ENCODE measurements at regions not wholly inside any gene's neighbourhood (a gene's known extent, or its start where the extent isn't known, plus 50 kb on each side); places are given as distances from the start of the nearest gene placed in this dataset.

DNA sequence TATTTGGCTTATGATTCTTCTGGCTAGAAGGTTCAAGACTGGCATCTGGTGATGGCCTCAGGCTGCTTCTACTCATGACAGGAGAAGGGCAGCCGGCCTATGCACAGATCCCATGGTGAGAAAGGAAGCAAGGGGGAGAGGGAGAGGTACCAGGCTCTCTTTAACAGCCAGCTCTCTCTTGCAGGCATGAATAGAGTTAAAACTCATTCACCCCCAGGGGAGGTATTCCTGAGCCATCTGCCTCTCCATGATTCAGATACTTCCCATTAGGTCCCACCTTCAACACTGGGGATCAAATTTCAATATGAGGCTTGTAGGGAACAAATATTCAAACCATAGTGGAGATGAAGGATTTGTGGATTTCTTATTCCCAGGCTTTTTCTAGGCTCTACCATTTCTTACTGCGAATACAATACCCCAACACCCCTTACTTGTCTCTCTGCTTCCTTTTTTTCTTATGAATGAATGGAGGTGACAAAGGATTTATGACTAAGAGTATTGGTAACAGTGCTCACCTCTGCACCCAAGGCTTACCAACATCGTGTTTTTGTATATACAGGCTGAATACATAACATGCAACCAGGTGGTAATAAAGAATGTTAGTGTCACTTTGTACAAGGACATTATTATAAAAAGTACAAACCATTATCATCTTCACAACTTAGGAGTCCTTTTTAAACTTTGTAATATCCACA lies 454.6 kb upstream of the TRIB2 start:
- Histone ChIP-seq H4K20me1 (ENCODE audit: insufficient read depth, low read length) (no peaks in the 10 kb centered on the region), H3K79me2 (ENCODE audit: insufficient read depth, low read length) (no peaks in the 10 kb centered on the region), H3K36me3 (ENCODE audit: insufficient read depth, low read length) (no peaks in the 10 kb centered on the region), H3K9ac (ENCODE audit: low read depth, low read length) (no peak overlapping the region), H3K27ac (ENCODE audit: low read length) (no peak overlapping the region), H3K4me3 (ENCODE audit: low read depth in 1 of 2, low read length in 2 of 2) (no peak overlapping the region), H2AFZ (ENCODE audit: low read depth, low read length) (no peak overlapping the region), H3K9me3 (ENCODE audit: insufficient read depth, low read length, severe bottlenecking) (no peaks in the 10 kb centered on the region), H3K27me3 (ENCODE audit: insufficient read depth, low read length, poor library complexity) (no peaks in the 10 kb centered on the region), H3K4me1 (ENCODE audit: insufficient read depth, low read length) (no peaks in the 10 kb centered on the region), H3K4me2 (ENCODE audit: insufficient read depth, low read length) (no peak overlapping the region)
- ATAC-seq (ENCODE audit: insufficient read depth, low read depth), result no peak
- no peak for DNase-seq
- no peak for TF ChIP-seq EZH2 (IDR thresholded peaks at IDR 0.05; ENCODE audit: borderline replicate concordance, low read depth, low read length, severe bottlenecking)
- TF ChIP-seq, protein P1, sequence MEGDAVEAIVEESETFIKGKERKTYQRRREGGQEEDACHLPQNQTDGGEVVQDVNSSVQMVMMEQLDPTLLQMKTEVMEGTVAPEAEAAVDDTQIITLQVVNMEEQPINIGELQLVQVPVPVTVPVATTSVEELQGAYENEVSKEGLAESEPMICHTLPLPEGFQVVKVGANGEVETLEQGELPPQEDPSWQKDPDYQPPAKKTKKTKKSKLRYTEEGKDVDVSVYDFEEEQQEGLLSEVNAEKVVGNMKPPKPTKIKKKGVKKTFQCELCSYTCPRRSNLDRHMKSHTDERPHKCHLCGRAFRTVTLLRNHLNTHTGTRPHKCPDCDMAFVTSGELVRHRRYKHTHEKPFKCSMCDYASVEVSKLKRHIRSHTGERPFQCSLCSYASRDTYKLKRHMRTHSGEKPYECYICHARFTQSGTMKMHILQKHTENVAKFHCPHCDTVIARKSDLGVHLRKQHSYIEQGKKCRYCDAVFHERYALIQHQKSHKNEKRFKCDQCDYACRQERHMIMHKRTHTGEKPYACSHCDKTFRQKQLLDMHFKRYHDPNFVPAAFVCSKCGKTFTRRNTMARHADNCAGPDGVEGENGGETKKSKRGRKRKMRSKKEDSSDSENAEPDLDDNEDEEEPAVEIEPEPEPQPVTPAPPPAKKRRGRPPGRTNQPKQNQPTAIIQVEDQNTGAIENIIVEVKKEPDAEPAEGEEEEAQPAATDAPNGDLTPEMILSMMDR (IDR thresholded peaks at IDR 0.05; ENCODE audit: borderline replicate concordance, extremely low read depth, low read length, poor library complexity, severe bottlenecking), result no peak

DNA sequence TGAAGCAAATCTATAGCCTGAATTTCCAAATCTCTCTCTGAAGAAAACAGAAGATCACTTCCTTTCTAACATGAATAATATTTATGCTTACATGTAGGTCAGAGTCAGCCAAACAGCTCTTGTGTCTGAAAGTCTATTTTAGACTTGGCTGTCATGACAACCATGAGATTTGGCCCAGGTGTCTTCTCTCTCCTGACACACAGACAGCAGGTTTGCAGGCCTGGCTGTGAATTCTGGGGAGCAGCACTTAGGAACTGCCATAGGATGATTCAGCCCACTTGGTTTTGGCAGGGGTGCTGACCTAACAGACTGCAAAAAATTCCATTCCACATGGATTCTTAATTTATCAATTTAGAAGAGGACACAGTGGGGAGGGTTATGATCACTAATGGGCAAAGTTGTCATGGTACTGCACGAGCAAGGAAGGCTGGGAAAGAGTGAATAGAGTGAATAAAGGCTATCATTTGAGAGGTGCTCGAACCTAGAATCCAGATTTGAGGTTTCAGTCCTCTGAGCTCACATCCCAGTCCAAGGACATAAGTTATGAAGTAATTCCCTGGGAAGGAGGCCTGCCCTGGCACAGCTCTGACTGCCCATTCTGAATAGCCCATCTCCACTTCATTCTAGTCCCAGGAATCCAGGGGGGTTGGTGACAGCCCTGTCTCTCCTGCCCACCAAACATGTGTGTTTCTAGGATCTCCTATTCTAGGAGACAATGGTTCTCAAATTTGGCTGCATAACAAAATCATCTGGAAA lies 453.9 kb upstream of the TRIB2 start:
- H2AFZ ChIP-seq (ENCODE audit: low read depth, low read length), result no peak overlapping the region
- no peak for DNase-seq
- no peaks in the 10 kb centered on the region for H3K79me2 ChIP-seq (ENCODE audit: insufficient read depth, low read length)
- no peaks in the 10 kb centered on the region for H4K20me1 ChIP-seq (ENCODE audit: insufficient read depth, low read length)
- H3K4me2 ChIP-seq (ENCODE audit: insufficient read depth, low read length), result no peak overlapping the region
- TF ChIP-seq EZH2 (IDR thresholded peaks at IDR 0.05; ENCODE audit: borderline replicate concordance, low read depth, low read length, severe bottlenecking), result no peak
- TF ChIP-seq, protein P1 (IDR thresholded peaks at IDR 0.05; ENCODE audit: borderline replicate concordance, extremely low read depth, low read length, poor library complexity, severe bottlenecking), result no peak
- no peak overlapping the region for H3K9ac ChIP-seq (ENCODE audit: low read depth, low read length)
- no peak overlapping the region for H3K4me3 ChIP-seq (ENCODE audit: low read depth in 1 of 2, low read length in 2 of 2)
- H3K27ac ChIP-seq (ENCODE audit: low read length), result no peak overlapping the region
- no peaks in the 10 kb centered on the region for H3K36me3 ChIP-seq (ENCODE audit: insufficient read depth, low read length)
- no peaks in the 10 kb centered on the region for H3K27me3 ChIP-seq (ENCODE audit: insufficient read depth, low read length, poor library complexity)
- no peaks in the 10 kb centered on the region for H3K9me3 ChIP-seq (ENCODE audit: insufficient read depth, low read length, severe bottlenecking)
- no peaks in the 10 kb centered on the region for H3K4me1 ChIP-seq (ENCODE audit: insufficient read depth, low read length)
- no peak; the same call in 2 of the 3 replicates for ATAC-seq (ENCODE audit: insufficient read depth, low read depth)

DNA sequence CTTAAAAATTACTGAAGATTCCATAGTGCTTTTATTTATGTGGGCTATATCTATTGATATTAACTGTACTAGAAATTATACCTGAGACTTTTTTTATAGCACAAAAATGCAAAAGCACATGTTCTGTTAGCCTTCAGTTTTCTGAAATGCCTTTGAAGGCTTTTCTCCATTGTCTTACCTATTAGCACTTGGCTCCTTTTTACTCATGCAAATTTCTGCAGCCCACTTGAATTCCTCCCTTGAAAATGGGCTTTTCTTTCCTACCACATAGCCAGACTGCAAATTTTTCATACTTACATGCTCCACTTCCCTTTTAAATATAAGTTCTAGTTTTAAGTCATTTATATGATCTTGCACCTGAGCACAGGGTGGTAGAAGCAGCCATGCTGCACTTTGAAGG lies 453.0 kb upstream of the TRIB2 start:
- no peaks in the 10 kb centered on the region for H3K9me3 ChIP-seq (ENCODE audit: insufficient read depth, low read length, severe bottlenecking)
- H3K9ac ChIP-seq (ENCODE audit: low read depth, low read length), result no peak overlapping the region
- no peak overlapping the region for H3K4me2 ChIP-seq (ENCODE audit: insufficient read depth, low read length)
- no peaks in the 10 kb centered on the region for H3K27me3 ChIP-seq (ENCODE audit: insufficient read depth, low read length, poor library complexity)
- H3K4me3 ChIP-seq (ENCODE audit: low read depth in 1 of 2, low read length in 2 of 2), result no peak overlapping the region
- no peaks in the 10 kb centered on the region for H4K20me1 ChIP-seq (ENCODE audit: insufficient read depth, low read length)
- no peaks in the 10 kb centered on the region for H3K79me2 ChIP-seq (ENCODE audit: insufficient read depth, low read length)
- no peak overlapping the region for H2AFZ ChIP-seq (ENCODE audit: low read depth, low read length)
- no peaks in the 10 kb centered on the region for H3K36me3 ChIP-seq (ENCODE audit: insufficient read depth, low read length)
- H3K27ac ChIP-seq (ENCODE audit: low read length), result no peak overlapping the region
- DNase-seq (no peak), ATAC-seq (ENCODE audit: insufficient read depth, low read depth) (no peak)
- TF ChIP-seq, protein P1 (IDR thresholded peaks at IDR 0.05; ENCODE audit: borderline replicate concordance, extremely low read depth, low read length, poor library complexity, severe bottlenecking), result no peak
- TF ChIP-seq EZH2 (IDR thresholded peaks at IDR 0.05; ENCODE audit: borderline replicate concordance, low read depth, low read length, severe bottlenecking), result no peak
- no peaks in the 10 kb centered on the region for H3K4me1 ChIP-seq (ENCODE audit: insufficient read depth, low read length)
